ENCODE measurements at regions not wholly inside any gene's neighbourhood (a gene's known extent, or its start where the extent isn't known, plus 50 kb on each side); places are given as distances from the start of the nearest gene placed in this dataset.

DNA sequence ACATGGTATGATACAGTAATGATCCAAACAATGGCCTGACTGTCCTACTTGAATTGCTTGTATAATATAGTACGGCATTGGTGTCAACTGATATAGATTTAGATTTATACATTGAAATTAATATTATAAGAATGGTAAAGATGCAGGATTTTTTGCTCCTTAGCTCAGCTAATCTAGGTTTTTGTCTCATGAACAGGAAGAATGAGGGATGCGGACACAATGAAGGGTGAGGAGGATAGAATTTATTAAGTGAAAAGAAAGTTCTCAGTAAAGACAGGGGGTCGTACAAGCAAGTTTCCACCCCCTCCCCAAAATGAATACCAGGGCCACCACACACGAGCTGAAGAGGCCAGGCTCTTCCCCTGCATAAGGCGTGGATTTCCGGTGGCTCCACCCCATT lies 96.1 kb downstream of the KCNA5 start:
- Mint-ChIP-seq H3K9me3 (peaks cover 2% of the 10 kb centered on the region), H3K27ac (no peak overlapping the region), H3K27me3 (peaks cover 19% of the 10 kb centered on the region), H3K4me3 (no peak overlapping the region), H3K36me3 (ENCODE audit: low read depth) (no peaks in the 10 kb centered on the region), H3K4me1 (no peaks in the 10 kb centered on the region)
- ATAC-seq (ENCODE audit: low read depth) (no peak), DNase-seq (no peak)
- ChIA-PET POLR2A (no interaction called here), CTCF (no interaction called here)
- TF ChIP-seq, protein P1, sequence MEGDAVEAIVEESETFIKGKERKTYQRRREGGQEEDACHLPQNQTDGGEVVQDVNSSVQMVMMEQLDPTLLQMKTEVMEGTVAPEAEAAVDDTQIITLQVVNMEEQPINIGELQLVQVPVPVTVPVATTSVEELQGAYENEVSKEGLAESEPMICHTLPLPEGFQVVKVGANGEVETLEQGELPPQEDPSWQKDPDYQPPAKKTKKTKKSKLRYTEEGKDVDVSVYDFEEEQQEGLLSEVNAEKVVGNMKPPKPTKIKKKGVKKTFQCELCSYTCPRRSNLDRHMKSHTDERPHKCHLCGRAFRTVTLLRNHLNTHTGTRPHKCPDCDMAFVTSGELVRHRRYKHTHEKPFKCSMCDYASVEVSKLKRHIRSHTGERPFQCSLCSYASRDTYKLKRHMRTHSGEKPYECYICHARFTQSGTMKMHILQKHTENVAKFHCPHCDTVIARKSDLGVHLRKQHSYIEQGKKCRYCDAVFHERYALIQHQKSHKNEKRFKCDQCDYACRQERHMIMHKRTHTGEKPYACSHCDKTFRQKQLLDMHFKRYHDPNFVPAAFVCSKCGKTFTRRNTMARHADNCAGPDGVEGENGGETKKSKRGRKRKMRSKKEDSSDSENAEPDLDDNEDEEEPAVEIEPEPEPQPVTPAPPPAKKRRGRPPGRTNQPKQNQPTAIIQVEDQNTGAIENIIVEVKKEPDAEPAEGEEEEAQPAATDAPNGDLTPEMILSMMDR (IDR thresholded peaks at IDR 0.05): no peak
- intact Hi-C loops (cut with micrococcal nuclease): no loop called here

DNA sequence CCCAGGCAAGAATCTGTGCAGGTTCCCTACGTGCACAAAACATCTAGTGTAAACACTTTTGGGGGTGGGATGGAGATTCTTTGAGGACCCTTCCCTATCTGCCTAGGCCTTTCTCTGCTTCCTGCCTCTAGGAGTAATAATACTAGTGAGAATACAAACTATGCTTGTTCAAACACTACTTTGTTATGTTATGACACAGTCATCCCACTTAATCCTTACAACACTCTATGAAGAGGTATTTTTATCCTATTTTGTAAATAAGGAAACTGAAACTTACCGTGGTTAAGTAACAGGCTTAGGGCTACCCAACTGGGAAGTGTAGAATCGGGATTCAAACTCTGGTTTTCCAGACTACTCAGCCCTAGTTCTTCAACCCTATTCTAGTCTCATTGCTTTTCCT lies 96.5 kb downstream of the KCNA5 start:
- H3K36me3 Mint-ChIP-seq (ENCODE audit: low read depth): no peaks in the 10 kb centered on the region
- ATAC-seq (ENCODE audit: low read depth): no peak
- ChIA-PET POLR2A (no interaction called here), CTCF (no interaction called here)
- peaks cover 2% of the 10 kb centered on the region for H3K9me3 Mint-ChIP-seq
- TF ChIP-seq, protein P1 (IDR thresholded peaks at IDR 0.05): no peak
- H3K27ac Mint-ChIP-seq: no peak overlapping the region
- H3K4me3 Mint-ChIP-seq: no peak overlapping the region
- H3K4me1 Mint-ChIP-seq: no peaks in the 10 kb centered on the region
- intact Hi-C loops (cut with micrococcal nuclease): no loop called here
- no peak for DNase-seq
- peaks cover 14% of the 10 kb centered on the region for H3K27me3 Mint-ChIP-seq

DNA sequence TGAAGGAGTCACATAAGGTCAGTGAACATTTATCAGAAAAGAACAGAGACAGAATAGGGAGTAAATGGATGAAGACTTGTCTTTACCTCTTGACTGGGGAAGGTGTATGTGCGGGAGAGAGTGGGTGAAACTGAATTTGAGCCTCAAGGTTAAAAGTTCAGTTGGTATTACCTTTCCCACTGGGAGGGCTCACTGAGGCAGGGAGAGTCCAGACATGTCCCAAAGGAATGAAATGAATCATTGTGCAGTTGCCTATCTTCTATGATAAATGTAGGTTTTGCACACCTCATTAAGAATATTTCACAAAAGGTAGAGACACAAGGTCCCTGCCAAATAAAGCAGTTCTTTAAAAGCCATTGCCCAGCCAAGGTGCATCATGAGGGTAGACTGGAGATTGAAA lies 105.2 kb downstream of the KCNA5 start:
- H3K4me3 Mint-ChIP-seq: no peak overlapping the region

DNA sequence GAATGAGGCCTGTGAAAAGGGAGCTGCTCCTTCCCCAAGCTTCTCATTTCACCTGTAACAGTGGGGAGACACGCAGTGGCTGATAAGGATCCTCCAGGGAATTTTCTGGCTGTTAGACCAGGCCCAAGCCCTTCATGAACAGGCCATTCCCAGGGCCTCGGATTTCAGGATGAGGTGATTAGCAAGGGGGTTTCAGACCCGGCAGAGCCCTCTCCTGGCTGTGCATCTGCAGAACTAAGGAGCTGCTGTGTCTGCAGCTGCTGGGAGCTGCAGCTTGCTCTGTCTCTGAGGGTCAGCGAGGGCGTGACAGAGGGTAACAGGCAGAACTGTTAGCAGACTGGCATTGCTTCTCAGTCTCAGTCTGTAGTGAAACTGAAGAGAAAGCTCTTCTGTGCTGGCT lies 110.4 kb downstream of the KCNA5 start:
- ATAC-seq (ENCODE audit: low read depth): no peak
- no peak overlapping the region for H3K4me3 Mint-ChIP-seq
- H3K27ac Mint-ChIP-seq: no peak overlapping the region
- TF ChIP-seq, protein P1 (IDR thresholded peaks at IDR 0.05): no peak
- H3K4me1 Mint-ChIP-seq: no peaks in the 10 kb centered on the region
- H3K27me3 Mint-ChIP-seq: peaks cover 33% of the 10 kb centered on the region
- no peaks in the 10 kb centered on the region for H3K36me3 Mint-ChIP-seq (ENCODE audit: low read depth)
- DNase-seq: no peak
- no peaks in the 10 kb centered on the region for H3K9me3 Mint-ChIP-seq
- ChIA-PET POLR2A (no interaction called here), CTCF (no interaction called here)
- intact Hi-C loops (cut with micrococcal nuclease): no loop called here

More for the DNA sequence above, 105.2 kb downstream of the KCNA5 start:
- ATAC-seq (ENCODE audit: low read depth) (no peak), DNase-seq (no peak)
- intact Hi-C loops (cut with micrococcal nuclease): no loop called here
- Mint-ChIP-seq H3K27ac (no peak overlapping the region), H3K36me3 (ENCODE audit: low read depth) (no peaks in the 10 kb centered on the region), H3K27me3 (peaks cover 31% of the 10 kb centered on the region), H3K9me3 (no peaks in the 10 kb centered on the region), H3K4me1 (no peaks in the 10 kb centered on the region)
- POLR2A ChIA-PET: no interaction called here
- TF ChIP-seq, protein P1 (IDR thresholded peaks at IDR 0.05): no peak
- CTCF ChIA-PET: no interaction called here

DNA sequence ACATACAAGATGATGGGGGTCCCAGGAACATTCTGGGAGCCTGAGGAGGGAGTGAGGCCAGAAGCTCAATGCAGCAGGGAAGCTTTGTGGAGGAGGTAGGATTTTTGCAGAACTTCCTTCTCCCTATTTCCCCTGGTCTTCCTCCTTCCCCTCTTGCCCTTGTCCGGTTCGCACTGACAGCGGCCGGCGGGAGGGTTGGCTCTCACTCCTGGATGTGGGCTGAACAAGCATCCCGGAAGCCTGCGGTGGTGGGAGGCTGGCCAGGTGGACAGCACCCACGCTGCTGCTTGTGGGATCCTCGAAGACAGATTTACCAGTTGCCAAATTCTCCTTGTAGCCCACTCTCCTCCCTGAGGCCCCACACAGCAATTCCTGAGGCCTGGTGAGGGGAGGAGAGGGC lies 112.2 kb downstream of the KCNA5 start:
- H3K4me3 Mint-ChIP-seq: no peak overlapping the region
- peaks cover 33% of the 10 kb centered on the region for H3K27me3 Mint-ChIP-seq
- H3K36me3 Mint-ChIP-seq (ENCODE audit: low read depth): no peaks in the 10 kb centered on the region
- TF ChIP-seq, protein P1 (IDR thresholded peaks at IDR 0.05): no peak
- no peaks in the 10 kb centered on the region for H3K4me1 Mint-ChIP-seq
- POLR2A ChIA-PET: no interaction called here
- CTCF ChIA-PET: no interaction called here
- H3K9me3 Mint-ChIP-seq: no peaks in the 10 kb centered on the region
- H3K27ac Mint-ChIP-seq: no peak overlapping the region
- ATAC-seq (ENCODE audit: low read depth) (no peak), DNase-seq (no peak)
- intact Hi-C loops (cut with micrococcal nuclease): no loop called here

All from activated B cell treated with CpG ODN at 0.5 μM for 24 hours (primary cell).